Mammary epithelial cell (primary cell): ENCODE measurements at regions not wholly inside any gene's neighbourhood (a gene's known extent, or its start where the extent isn't known, plus 50 kb on each side); places are given as distances from the start of the nearest gene placed in this dataset.

ENCODE experiments used
- EZH2 ChIP-seq: IDR thresholded peaks from 2 replicates; pipeline ENCODE4 v1.6.1; 2012; ENCODE audit warnings: low read length, inconsistent platforms, borderline replicate concordance
- TF ChIP-seq, protein P1 (sequence below), 2 donors: IDR thresholded peaks in 1 of 2; conservative IDR thresholded peaks in 1 of 2; 2 replicates each; pipeline ENCODE4 v1.5.1; 2011 to 2012; ENCODE audit warnings: inconsistent platforms in 2 of 2, low read length in 2 of 2, mild to moderate bottlenecking in 2 of 2, control low read depth in 1 of 2, low read depth in 1 of 2; ENCODE audit not compliant: insufficient read depth in 1 of 2; ENCODE audit errors: extremely low read depth in 1 of 2

DNA sequence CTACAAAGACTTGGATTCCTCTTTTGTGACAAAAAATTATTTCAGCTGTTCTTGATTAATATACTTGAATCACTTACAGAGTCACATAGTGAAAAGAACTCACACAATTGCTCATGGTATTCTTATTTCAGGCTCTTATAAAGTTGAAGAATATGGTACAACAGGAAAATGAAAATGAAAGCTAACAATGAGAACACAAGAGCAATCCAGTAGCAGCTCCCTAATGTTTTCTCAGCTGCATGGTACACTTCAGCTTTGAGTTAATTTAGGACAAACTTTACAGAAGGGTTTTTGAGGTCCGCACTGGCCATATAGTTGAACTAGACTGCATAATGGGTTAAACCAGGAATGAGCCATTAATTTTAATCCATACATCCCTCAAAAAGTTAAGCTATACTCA is 1261.8 kb downstream of the SLITRK5 start:
- TF ChIP-seq, protein P1, sequence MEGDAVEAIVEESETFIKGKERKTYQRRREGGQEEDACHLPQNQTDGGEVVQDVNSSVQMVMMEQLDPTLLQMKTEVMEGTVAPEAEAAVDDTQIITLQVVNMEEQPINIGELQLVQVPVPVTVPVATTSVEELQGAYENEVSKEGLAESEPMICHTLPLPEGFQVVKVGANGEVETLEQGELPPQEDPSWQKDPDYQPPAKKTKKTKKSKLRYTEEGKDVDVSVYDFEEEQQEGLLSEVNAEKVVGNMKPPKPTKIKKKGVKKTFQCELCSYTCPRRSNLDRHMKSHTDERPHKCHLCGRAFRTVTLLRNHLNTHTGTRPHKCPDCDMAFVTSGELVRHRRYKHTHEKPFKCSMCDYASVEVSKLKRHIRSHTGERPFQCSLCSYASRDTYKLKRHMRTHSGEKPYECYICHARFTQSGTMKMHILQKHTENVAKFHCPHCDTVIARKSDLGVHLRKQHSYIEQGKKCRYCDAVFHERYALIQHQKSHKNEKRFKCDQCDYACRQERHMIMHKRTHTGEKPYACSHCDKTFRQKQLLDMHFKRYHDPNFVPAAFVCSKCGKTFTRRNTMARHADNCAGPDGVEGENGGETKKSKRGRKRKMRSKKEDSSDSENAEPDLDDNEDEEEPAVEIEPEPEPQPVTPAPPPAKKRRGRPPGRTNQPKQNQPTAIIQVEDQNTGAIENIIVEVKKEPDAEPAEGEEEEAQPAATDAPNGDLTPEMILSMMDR (conservative IDR thresholded peaks at IDR 0.05 in 1 of 2, IDR thresholded peaks at IDR 0.05 in 1 of 2; ENCODE audit: extremely low read depth in 1 of 2, insufficient read depth in 1 of 2, low read depth in 1 of 2, low read length in 2 of 2) = no peak
- no peak for TF ChIP-seq EZH2
